Smooth muscle cell (in vitro differentiated cells): ENCODE measurements at regions not wholly inside any gene's neighbourhood (a gene's known extent, or its start where the extent isn't known, plus 50 kb on each side); places are given as distances from the start of the nearest gene placed in this dataset.

Experiments
- DNase-seq: peaks from one replicate; lab custom pipeline; 2025; ENCODE audit not compliant: unreplicated experiment; lab: John Stamatoyannopoulos, UW
- H2AFZ ChIP-seq: fragments of 200-600 bp; sonication (generic); 2 replicates; pipeline ENCODE4 v1.6.0; 2016; ENCODE audit warnings: antibody characterized with exemption, low read depth, mild to moderate bottlenecking
- H3F3A ChIP-seq: fragments of 200-600 bp; sonication (generic); 2 replicates; pipeline ENCODE4 v1.6.0; 2017; ENCODE audit warnings: antibody characterized with exemption, low read depth
- H3K27ac ChIP-seq: fragments of 200-600 bp; sonication (generic); 2 replicates; pipeline ENCODE4 v1.5.1; 2016; ENCODE audit warnings: low read depth, mild to moderate bottlenecking
- H3K27me3 ChIP-seq: fragments of 200-600 bp; sonication (generic); 2 replicates; pipeline ENCODE4 v1.6.1; 2016; ENCODE audit warnings: low read depth, mild to moderate bottlenecking
- H3K36me3 ChIP-seq: fragments of 200-600 bp; sonication (generic); 2 replicates; pipeline ENCODE4 v1.5.1; 2016; ENCODE audit warnings: low read depth
- H3K4me1 ChIP-seq: fragments of 200-600 bp; sonication (generic); 2 replicates; pipeline ENCODE4 v1.5.1; 2016; ENCODE audit warnings: low read depth
- H3K4me2 ChIP-seq: fragments of 200-600 bp; sonication (generic); 2 replicates; pipeline ENCODE4 v1.6.0; 2016; ENCODE audit warnings: mild to moderate bottlenecking
- H3K4me3 ChIP-seq: fragments of 200-600 bp; sonication (generic); 2 replicates; pipeline ENCODE4 v1.5.1; 2016; ENCODE audit warnings: mild to moderate bottlenecking
- H3K79me2 ChIP-seq: fragments of 200-600 bp; sonication (generic); 2 replicates; pipeline ENCODE4 v1.6.0; 2016; ENCODE audit warnings: low read depth, mild to moderate bottlenecking
- H3K9ac ChIP-seq: fragments of 200-600 bp; sonication (generic); 2 replicates; pipeline ENCODE4 v1.6.0; 2016; ENCODE audit warnings: low read depth
- H3K9me3 ChIP-seq: fragments of 200-600 bp; sonication (generic); replicated peaks from 2 replicates; pipeline ENCODE4 v1.5.1; 2016; ENCODE audit warnings: low read depth
- H4K20me1 ChIP-seq: fragments of 200-600 bp; sonication (generic); 2 replicates; pipeline ENCODE4 v1.6.0; 2016; ENCODE audit warnings: low read depth
- WGBS: methylation state at CpG from one replicate; pipeline ENCODE4 v1.1.7; 2016; ENCODE audit warnings: low lambda C conversion rate; 5-methylcytosine and 5-hydroxymethylcytosine counted together
- TF ChIP-seq, protein P1 (sequence below): fragments of 200-600 bp; sonication (generic); IDR thresholded peaks from 2 replicates; pipeline ENCODE4 v1.5.1; 2017; ENCODE audit warnings: borderline replicate concordance, mild to moderate bottlenecking, antibody characterized with exemption; ENCODE audit not compliant: insufficient read depth, poor library complexity, severe bottlenecking

DNA sequence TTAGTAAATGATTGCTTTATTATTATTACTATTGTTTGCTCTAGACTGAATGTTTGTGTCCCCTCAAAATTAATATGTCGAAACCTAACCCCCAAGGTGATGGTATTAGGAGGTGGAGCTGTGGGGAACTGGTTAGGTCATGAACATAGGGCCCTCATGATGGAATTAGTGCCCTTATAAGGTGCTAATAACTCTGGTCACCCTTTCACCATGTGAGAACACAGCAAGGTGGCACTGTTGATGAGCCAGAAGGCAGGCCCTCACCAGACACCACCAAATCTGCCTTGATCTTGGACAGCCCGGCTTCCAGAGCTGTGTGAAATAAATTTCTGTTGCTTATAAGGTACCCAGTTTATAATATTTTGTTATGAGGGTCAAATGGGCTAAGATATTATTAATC is 95.8 kb downstream of the BDNF start:
- Histone ChIP-seq H3K9ac (no peak overlapping the region), H3K4me2 (no peak overlapping the region)
- 93% methylated on average over 2 of the region's 2 CpGs for WGBS

DNA sequence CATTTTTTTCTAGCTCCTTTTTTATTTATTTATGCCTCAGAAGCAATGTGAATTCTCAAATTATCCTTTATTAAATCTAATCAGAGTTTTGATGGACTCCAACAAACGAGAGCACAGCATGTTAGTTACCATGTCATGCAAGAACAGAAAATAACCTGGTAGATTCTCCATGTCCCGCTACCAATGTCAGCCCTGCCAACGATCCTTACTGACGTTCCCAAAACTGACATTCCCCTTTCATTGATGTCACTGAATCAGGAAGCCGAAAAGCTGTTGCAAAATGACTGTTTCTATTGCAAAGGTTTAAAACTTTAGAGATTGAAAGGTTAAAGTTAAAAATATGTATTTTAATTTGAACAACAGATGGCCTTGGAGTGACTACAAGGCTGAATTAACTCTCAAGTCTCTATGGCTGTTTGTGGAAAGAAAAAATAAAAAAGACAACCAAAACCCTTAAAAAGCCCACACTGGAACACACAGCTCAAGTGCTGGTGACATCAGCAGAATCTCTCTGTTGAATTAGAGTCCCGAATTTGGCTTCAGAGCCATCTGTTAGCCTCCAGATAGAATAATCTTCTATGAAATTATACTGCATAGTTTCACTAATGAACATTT is 96.8 kb downstream of the BDNF start:
- H2AFZ ChIP-seq: no peak overlapping the region
- H3K9ac ChIP-seq: no peak overlapping the region
- H3K4me1 ChIP-seq: no peaks in the 10 kb centered on the region
- no peaks in the 10 kb centered on the region for H3F3A ChIP-seq
- H3K27me3 ChIP-seq: no peaks in the 10 kb centered on the region
- 93% methylated on average over 6 of the region's 6 CpGs for WGBS
- H3K4me2 ChIP-seq: no peak overlapping the region
- H3K9me3 ChIP-seq: no peaks in the 10 kb centered on the region
- H3K36me3 ChIP-seq: no peaks in the 10 kb centered on the region
- no peak overlapping the region for H3K27ac ChIP-seq
- TF ChIP-seq, protein P1, sequence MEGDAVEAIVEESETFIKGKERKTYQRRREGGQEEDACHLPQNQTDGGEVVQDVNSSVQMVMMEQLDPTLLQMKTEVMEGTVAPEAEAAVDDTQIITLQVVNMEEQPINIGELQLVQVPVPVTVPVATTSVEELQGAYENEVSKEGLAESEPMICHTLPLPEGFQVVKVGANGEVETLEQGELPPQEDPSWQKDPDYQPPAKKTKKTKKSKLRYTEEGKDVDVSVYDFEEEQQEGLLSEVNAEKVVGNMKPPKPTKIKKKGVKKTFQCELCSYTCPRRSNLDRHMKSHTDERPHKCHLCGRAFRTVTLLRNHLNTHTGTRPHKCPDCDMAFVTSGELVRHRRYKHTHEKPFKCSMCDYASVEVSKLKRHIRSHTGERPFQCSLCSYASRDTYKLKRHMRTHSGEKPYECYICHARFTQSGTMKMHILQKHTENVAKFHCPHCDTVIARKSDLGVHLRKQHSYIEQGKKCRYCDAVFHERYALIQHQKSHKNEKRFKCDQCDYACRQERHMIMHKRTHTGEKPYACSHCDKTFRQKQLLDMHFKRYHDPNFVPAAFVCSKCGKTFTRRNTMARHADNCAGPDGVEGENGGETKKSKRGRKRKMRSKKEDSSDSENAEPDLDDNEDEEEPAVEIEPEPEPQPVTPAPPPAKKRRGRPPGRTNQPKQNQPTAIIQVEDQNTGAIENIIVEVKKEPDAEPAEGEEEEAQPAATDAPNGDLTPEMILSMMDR: no peak
- no peak for DNase-seq
- no peaks in the 10 kb centered on the region for H4K20me1 ChIP-seq
- no peak overlapping the region for H3K4me3 ChIP-seq
- no peaks in the 10 kb centered on the region for H3K79me2 ChIP-seq

More for the DNA sequence above, 95.8 kb downstream of the BDNF start:
- H3K79me2 ChIP-seq: no peaks in the 10 kb centered on the region
- TF ChIP-seq, protein P1: no peak
- H3K9me3 ChIP-seq: no peaks in the 10 kb centered on the region
- H3F3A ChIP-seq: no peaks in the 10 kb centered on the region
- no peak overlapping the region for H3K27ac ChIP-seq
- no peaks in the 10 kb centered on the region for H4K20me1 ChIP-seq
- DNase-seq: no peak
- no peaks in the 10 kb centered on the region for H3K27me3 ChIP-seq
- H3K4me1 ChIP-seq: no peaks in the 10 kb centered on the region
- no peak overlapping the region for H3K4me3 ChIP-seq
- no peaks in the 10 kb centered on the region for H3K36me3 ChIP-seq
- H2AFZ ChIP-seq: no peak overlapping the region

DNA sequence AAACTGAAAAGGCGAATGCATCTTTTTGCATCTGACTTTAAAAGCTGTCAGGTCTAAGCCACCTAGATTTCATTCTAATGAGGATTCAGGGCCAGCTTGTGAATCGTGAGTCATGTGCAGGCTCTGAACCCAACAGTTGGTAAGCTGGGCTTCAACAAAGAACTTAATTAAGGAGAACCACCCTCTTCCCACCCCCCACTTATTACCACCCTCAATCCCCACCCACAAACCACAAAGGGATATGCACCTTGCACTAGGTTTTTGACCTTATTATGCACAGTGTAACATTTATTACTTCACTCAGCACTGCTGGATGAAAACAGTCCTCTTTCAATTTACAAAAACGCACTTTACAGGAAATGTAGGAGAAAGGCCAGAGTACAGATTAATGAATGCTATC is 94.1 kb upstream of the LIN7C start:
- Histone ChIP-seq H3K4me2 (no peak overlapping the region), H3K9me3 (no peaks in the 10 kb centered on the region), H3K4me3 (no peak overlapping the region), H3K36me3 (no peaks in the 10 kb centered on the region), H4K20me1 (no peaks in the 10 kb centered on the region), H3K27ac (no peak overlapping the region), H3K9ac (no peak overlapping the region), H3F3A (no peaks in the 10 kb centered on the region), H3K4me1 (no peaks in the 10 kb centered on the region), H2AFZ (no peak overlapping the region), H3K27me3 (no peaks in the 10 kb centered on the region), H3K79me2 (no peaks in the 10 kb centered on the region)
- TF ChIP-seq, protein P1: no peak
- DNase-seq: no peak
- WGBS: 86% methylated on average over 3 of the region's 3 CpGs

DNA sequence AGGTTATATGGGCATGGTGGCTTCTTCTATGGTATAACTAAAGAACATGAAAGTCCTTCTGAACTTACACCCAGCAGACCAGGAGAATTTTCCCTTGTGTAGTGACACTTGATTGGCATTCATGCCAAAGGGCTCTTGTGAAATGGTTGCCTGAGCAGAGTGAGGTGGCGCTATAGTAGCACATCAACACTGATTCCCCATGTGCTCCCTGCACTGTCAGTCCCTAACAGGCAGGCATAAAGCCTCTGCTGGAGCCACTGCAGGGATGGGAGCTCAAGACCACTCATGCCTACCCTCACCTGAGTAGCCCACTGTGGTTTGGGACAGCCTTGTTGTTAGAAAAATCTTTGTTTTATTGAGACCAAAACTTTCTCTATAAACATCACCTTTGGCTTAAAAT is 92.6 kb upstream of the LIN7C start:
- Histone ChIP-seq H3K27me3 (no peaks in the 10 kb centered on the region), H4K20me1 (no peaks in the 10 kb centered on the region), H3K9me3 (no peaks in the 10 kb centered on the region), H3K4me1 (no peaks in the 10 kb centered on the region), H3K27ac (no peak overlapping the region), H3F3A (no peaks in the 10 kb centered on the region), H3K9ac (no peak overlapping the region), H2AFZ (no peak overlapping the region), H3K4me3 (no peak overlapping the region), H3K79me2 (no peaks in the 10 kb centered on the region), H3K4me2 (no peak overlapping the region), H3K36me3 (no peaks in the 10 kb centered on the region)
- TF ChIP-seq, protein P1: no peak
- no peak for DNase-seq
- WGBS: 57% methylated on average over 1 of the region's 1 CpG
